22Rv1 (cell line): ENCODE measurements at regions not wholly inside any gene's neighbourhood (a gene's known extent, or its start where the extent isn't known, plus 50 kb on each side); places are given as distances from the start of the nearest gene placed in this dataset.

Source experiments
- ZFX ChIP-seq: fragments of 450-650 bp; IDR thresholded peaks from 2 replicates; pipeline ENCODE4 v1.6.1; 2017; ENCODE audit warnings: antibody characterized with exemption, borderline replicate concordance
- TF ChIP-seq, protein P1 (sequence below): fragments of 450-650 bp; IDR thresholded peaks from 2 replicates; pipeline ENCODE4 v1.5.1; 2017; ENCODE audit warnings: mild to moderate bottlenecking

DNA sequence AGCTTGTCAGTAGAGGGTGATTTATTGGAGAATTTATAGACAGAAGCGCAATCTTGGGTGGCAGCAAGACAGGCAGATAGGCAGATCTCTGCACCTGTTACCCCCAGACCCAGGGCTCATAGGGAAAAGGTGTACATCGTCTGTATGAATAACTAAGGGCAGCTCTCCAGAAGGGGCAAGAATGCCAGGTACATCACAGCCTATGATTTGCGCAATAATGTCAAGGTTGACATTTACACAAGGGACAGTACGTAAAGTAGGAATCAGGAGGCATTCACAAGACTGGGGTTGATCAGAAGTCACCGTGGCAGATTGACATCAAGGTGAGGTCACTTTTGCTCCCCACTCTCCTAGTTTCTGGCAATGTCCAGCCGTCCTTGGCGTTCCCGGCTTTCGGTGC is 524.1 kb downstream of the TRIML1 start:
- TF ChIP-seq, protein P1, sequence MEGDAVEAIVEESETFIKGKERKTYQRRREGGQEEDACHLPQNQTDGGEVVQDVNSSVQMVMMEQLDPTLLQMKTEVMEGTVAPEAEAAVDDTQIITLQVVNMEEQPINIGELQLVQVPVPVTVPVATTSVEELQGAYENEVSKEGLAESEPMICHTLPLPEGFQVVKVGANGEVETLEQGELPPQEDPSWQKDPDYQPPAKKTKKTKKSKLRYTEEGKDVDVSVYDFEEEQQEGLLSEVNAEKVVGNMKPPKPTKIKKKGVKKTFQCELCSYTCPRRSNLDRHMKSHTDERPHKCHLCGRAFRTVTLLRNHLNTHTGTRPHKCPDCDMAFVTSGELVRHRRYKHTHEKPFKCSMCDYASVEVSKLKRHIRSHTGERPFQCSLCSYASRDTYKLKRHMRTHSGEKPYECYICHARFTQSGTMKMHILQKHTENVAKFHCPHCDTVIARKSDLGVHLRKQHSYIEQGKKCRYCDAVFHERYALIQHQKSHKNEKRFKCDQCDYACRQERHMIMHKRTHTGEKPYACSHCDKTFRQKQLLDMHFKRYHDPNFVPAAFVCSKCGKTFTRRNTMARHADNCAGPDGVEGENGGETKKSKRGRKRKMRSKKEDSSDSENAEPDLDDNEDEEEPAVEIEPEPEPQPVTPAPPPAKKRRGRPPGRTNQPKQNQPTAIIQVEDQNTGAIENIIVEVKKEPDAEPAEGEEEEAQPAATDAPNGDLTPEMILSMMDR: no peak
- no peak for TF ChIP-seq ZFX
